Colon (tissue), 2 donors: ENCODE measurements at regions not wholly inside any gene's neighbourhood (a gene's known extent, or its start where the extent isn't known, plus 50 kb on each side); places are given as distances from the start of the nearest gene placed in this dataset.

ENCODE experiments used
- FAIRE-seq: peaks from 2 replicates; lab custom pipeline; 2012; peaks lifted over from hg19 to GRCh38; lab: Jason Lieb, UNC
- donor health status: control.
- donor health status: control.

GRCh38 chr1:87629673-87630072 lies 301.0 kb downstream of the LMO4 start:
- no peak for FAIRE-seq

- FAIRE-seq = no peak
These were observed 303.6 kb downstream of the LMO4 start for GRCh38 chr1:87632232-87632631.

- no peak for FAIRE-seq
These were observed 307.7 kb downstream of the LMO4 start for GRCh38 chr1:87636198-87636892.

GRCh38 chr1:87638636-87639035 lies 310.0 kb downstream of the LMO4 start:
- no peak for FAIRE-seq

- no peak for FAIRE-seq
These were observed 313.3 kb downstream of the LMO4 start for GRCh38 chr1:87641996-87642395.

- no peak for FAIRE-seq
These were observed 314.0 kb downstream of the LMO4 start for GRCh38 chr1:87642581-87643221.

GRCh38 chr1:87644033-87644578 lies 315.4 kb downstream of the LMO4 start:
- FAIRE-seq = no peak

GRCh38 chr1:87644579-87645190 lies 316.0 kb downstream of the LMO4 start:
- no peak for FAIRE-seq

- FAIRE-seq = no peak
These were observed 318.9 kb downstream of the LMO4 start for GRCh38 chr1:87647430-87648177.

GRCh38 chr1:87648323-87649119 lies 319.8 kb downstream of the LMO4 start:
- no peak for FAIRE-seq

GRCh38 chr1:87650306-87650705 lies 321.6 kb downstream of the LMO4 start:
- FAIRE-seq = no peak

GRCh38 chr1:87652176-87652575 lies 323.5 kb downstream of the LMO4 start:
- no peak for FAIRE-seq

- FAIRE-seq = no peak
These were observed 336.5 kb downstream of the LMO4 start for GRCh38 chr1:87665151-87665550.

- FAIRE-seq = no peak
These were observed 338.0 kb downstream of the LMO4 start for GRCh38 chr1:87666681-87667080.

- FAIRE-seq = no peak
These were observed 341.0 kb downstream of the LMO4 start for GRCh38 chr1:87669674-87670073.

GRCh38 chr1:87673309-87673708 lies 344.6 kb downstream of the LMO4 start:
- no peak for FAIRE-seq

- FAIRE-seq = no peak
These were observed 345.1 kb downstream of the LMO4 start for GRCh38 chr1:87673748-87674147.

- FAIRE-seq = no peak
These were observed 346.1 kb downstream of the LMO4 start for GRCh38 chr1:87674791-87675190.

- FAIRE-seq = no peak
These were observed 349.6 kb downstream of the LMO4 start for GRCh38 chr1:87678266-87678665.

- no peak for FAIRE-seq
These were observed 353.9 kb downstream of the LMO4 start for GRCh38 chr1:87682565-87682964.

- no peak for FAIRE-seq
These were observed 354.7 kb downstream of the LMO4 start for GRCh38 chr1:87683196-87683956.
